ENCODE measurements at regions not wholly inside any gene's neighbourhood (a gene's known extent, or its start where the extent isn't known, plus 50 kb on each side); places are given as distances from the start of the nearest gene placed in this dataset.

- Histone ChIP-seq H3K4me1 (no peaks in the 10 kb centered on the region), H3K36me3 (no peaks in the 10 kb centered on the region), H3K27ac (no peak overlapping the region), H3K27me3 (no peaks in the 10 kb centered on the region), H3K9me3 (no peaks in the 10 kb centered on the region), H3K4me3 (no peak overlapping the region)
- TF ChIP-seq CTCF (IDR thresholded peaks at IDR 0.05) (no peak), POLR2A (IDR thresholded peaks at IDR 0.05) (no peak)
- intact Hi-C loops (cut with DNase I) = no loop called here
- WGBS (ENCODE audit: insufficient coverage, low coverage, low lambda C conversion rate, missing lambda C conversion rate) = 71% methylated on average over 1 of the region's 1 CpG
- no peak for DNase-seq
- ATAC-seq = no peak
These were observed 425.8 kb upstream of the BOD1L1 start for GRCh38 chr4:14053291-14053690.

GRCh38 chr4:14054391-14054790, 426.9 kb upstream of the BOD1L1 start:
- no peak overlapping the region for H3K27ac ChIP-seq
- intact Hi-C loops (cut with DNase I) = no loop called here
- no peaks in the 10 kb centered on the region for H3K4me1 ChIP-seq
- whole genome bisulfite sequencing (ENCODE audit: insufficient coverage, low coverage, low lambda C conversion rate, missing lambda C conversion rate) = 54% methylated on average over 1 of the region's 1 CpG
- TF ChIP-seq POLR2A (IDR thresholded peaks at IDR 0.05) (no peak), CTCF (IDR thresholded peaks at IDR 0.05) (no peak)
- no peak overlapping the region for H3K4me3 ChIP-seq
- H3K27me3 ChIP-seq = no peaks in the 10 kb centered on the region
- H3K36me3 ChIP-seq = no peaks in the 10 kb centered on the region
- DNase-seq (no peak), ATAC-seq (no peak)
- H3K9me3 ChIP-seq = no peaks in the 10 kb centered on the region

GRCh38 chr4:14059006-14059405, 431.5 kb upstream of the BOD1L1 start:
- H3K4me1 ChIP-seq = no peaks in the 10 kb centered on the region
- WGBS (ENCODE audit: insufficient coverage, low coverage, low lambda C conversion rate, missing lambda C conversion rate) = 48% methylated on average over 4 of the region's 4 CpGs
- intact Hi-C loops (cut with DNase I) = no loop called here
- no peaks in the 10 kb centered on the region for H3K9me3 ChIP-seq
- no peaks in the 10 kb centered on the region for H3K36me3 ChIP-seq
- DNase-seq (no peak), ATAC-seq (no peak)
- no peak for TF ChIP-seq POLR2A (IDR thresholded peaks at IDR 0.05)
- no peak for TF ChIP-seq CTCF (IDR thresholded peaks at IDR 0.05)
- H3K4me3 ChIP-seq = no peak overlapping the region
- H3K27ac ChIP-seq = no peak overlapping the region
- no peaks in the 10 kb centered on the region for H3K27me3 ChIP-seq

- no peak for ATAC-seq
- WGBS (ENCODE audit: insufficient coverage, low coverage, low lambda C conversion rate, missing lambda C conversion rate) = 78% methylated on average over 2 of the region's 2 CpGs
- DNase-seq = no peak
- intact Hi-C loops (cut with DNase I) = no loop called here
- H3K4me3 ChIP-seq = no peak overlapping the region
- no peak overlapping the region for H3K27ac ChIP-seq
- no peak for TF ChIP-seq CTCF (IDR thresholded peaks at IDR 0.05)
- no peak for TF ChIP-seq POLR2A (IDR thresholded peaks at IDR 0.05)
- H3K27me3 ChIP-seq = no peaks in the 10 kb centered on the region
- no peaks in the 10 kb centered on the region for H3K36me3 ChIP-seq
- H3K4me1 ChIP-seq = no peaks in the 10 kb centered on the region
- no peaks in the 10 kb centered on the region for H3K9me3 ChIP-seq
These were observed 437.5 kb upstream of the BOD1L1 start for GRCh38 chr4:14064984-14065383.

- Histone ChIP-seq H3K9me3 (no peaks in the 10 kb centered on the region), H3K4me3 (no peak overlapping the region), H3K36me3 (no peaks in the 10 kb centered on the region), H3K27me3 (no peaks in the 10 kb centered on the region), H3K4me1 (no peaks in the 10 kb centered on the region), H3K27ac (no peak overlapping the region)
- ATAC-seq = no peak
- WGBS (ENCODE audit: insufficient coverage, low coverage, low lambda C conversion rate, missing lambda C conversion rate) = 77% methylated on average over 5 of the region's 5 CpGs
- DNase-seq = no peak
- TF ChIP-seq POLR2A (IDR thresholded peaks at IDR 0.05) (no peak), CTCF (IDR thresholded peaks at IDR 0.05) (no peak)
- intact Hi-C loops (cut with DNase I) = no loop called here
These were observed 437.9 kb upstream of the BOD1L1 start for GRCh38 chr4:14065406-14065805.
